ENCODE measurements at regions not wholly inside any gene's neighbourhood (a gene's known extent, or its start where the extent isn't known, plus 50 kb on each side); places are given as distances from the start of the nearest gene placed in this dataset.

- ATAC-seq: no peak
- ChIA-PET CTCF (no interaction called here), SMC1A (ENCODE audit: uncharacterized antibody, unreplicated experiment) (interaction anchor here (0.5 kb wide), 1 partner anchor 10 kb away, joined by 3 read pairs; no protein-coding TSS in a partner anchor), RAD21 (ENCODE audit: unreplicated experiment) (no interaction called here), POLR2A (no interaction called here)
- peaks cover 0 to 2% of the 10 kb centered on the region in 2 experiments; a peak in 1 of 4 replicates for H3K27me3 ChIP-seq (replicated peaks in 1 of 2; ENCODE audit: control insufficient read depth in 2 of 2, insufficient read depth in 2 of 2, low read length in 1 of 2)
- BruUV-seq (replicated peaks): no TSS peak
- FAIRE-seq: no peak
- intact Hi-C loops (cut with micrococcal nuclease; ENCODE audit: unreplicated experiment) (no loop called here), in situ Hi-C loops (cut with MboI) (no loop called here)
- no peaks in the 10 kb centered on the region for H3K79me2 ChIP-seq (ENCODE audit: control insufficient read depth, insufficient read depth, low read length)
- DNase-seq (ENCODE audit: low read depth, low spot score): no peak
- no peak overlapping the region for H3K27ac ChIP-seq (ENCODE audit: control insufficient read depth, insufficient read depth)
- H3K9me3 ChIP-seq (replicated peaks; ENCODE audit: control insufficient read depth, insufficient read depth, low read length): no peaks in the 10 kb centered on the region
- H3K36me3 ChIP-seq (ENCODE audit: control insufficient read depth in 2 of 2, insufficient read depth in 2 of 2, low read length in 1 of 2): no peaks in the 10 kb centered on the region
- no peak overlapping the region for H3K4me3 ChIP-seq
- 17% methylated on average over 1 of the region's 1 CpG for WGBS (ENCODE audit: insufficient coverage, insufficient replicate concordance, low lambda C conversion rate, missing lambda C conversion rate)
- no peak overlapping the region for H3K9ac ChIP-seq (ENCODE audit: control insufficient read depth, insufficient read depth, low read length)
- TF ChIP-seq ZBTB11 (CRISPR knock-in tag; IDR thresholded peaks at IDR 0.05): no peak
- TF ChIP-seq HDGF (IDR thresholded peaks at IDR 0.05): no peak
- no peak for TF ChIP-seq ZNF207 (IDR thresholded peaks at IDR 0.05; ENCODE audit: borderline replicate concordance)
- no peak for TF ChIP-seq STAT3 (IDR thresholded peaks at IDR 0.05; ENCODE audit: low read depth, low read length)
- TF ChIP-seq YBX1 (IDR thresholded peaks at IDR 0.05): no peak
- no peak for TF ChIP-seq NFYB (IDR thresholded peaks at IDR 0.05; ENCODE audit: insufficient read depth, low read depth, low read length)
- no peak for TF ChIP-seq FOS (IDR thresholded peaks at IDR 0.05; ENCODE audit: borderline replicate concordance, extremely low read depth, insufficient read length)
- no peak for TF ChIP-seq CBX3 (IDR thresholded peaks at IDR 0.05; ENCODE audit: borderline replicate concordance, low read depth)
- no peak for TF ChIP-seq PAX8 (IDR thresholded peaks at IDR 0.05)
- no peak for TF ChIP-seq ETV6 (conservative IDR thresholded peaks at IDR 0.05 in 1 of 2, IDR thresholded peaks at IDR 0.05 in 1 of 2; ENCODE audit: borderline replicate concordance in 1 of 2, low read depth in 1 of 2)
- TF ChIP-seq, protein P1, sequence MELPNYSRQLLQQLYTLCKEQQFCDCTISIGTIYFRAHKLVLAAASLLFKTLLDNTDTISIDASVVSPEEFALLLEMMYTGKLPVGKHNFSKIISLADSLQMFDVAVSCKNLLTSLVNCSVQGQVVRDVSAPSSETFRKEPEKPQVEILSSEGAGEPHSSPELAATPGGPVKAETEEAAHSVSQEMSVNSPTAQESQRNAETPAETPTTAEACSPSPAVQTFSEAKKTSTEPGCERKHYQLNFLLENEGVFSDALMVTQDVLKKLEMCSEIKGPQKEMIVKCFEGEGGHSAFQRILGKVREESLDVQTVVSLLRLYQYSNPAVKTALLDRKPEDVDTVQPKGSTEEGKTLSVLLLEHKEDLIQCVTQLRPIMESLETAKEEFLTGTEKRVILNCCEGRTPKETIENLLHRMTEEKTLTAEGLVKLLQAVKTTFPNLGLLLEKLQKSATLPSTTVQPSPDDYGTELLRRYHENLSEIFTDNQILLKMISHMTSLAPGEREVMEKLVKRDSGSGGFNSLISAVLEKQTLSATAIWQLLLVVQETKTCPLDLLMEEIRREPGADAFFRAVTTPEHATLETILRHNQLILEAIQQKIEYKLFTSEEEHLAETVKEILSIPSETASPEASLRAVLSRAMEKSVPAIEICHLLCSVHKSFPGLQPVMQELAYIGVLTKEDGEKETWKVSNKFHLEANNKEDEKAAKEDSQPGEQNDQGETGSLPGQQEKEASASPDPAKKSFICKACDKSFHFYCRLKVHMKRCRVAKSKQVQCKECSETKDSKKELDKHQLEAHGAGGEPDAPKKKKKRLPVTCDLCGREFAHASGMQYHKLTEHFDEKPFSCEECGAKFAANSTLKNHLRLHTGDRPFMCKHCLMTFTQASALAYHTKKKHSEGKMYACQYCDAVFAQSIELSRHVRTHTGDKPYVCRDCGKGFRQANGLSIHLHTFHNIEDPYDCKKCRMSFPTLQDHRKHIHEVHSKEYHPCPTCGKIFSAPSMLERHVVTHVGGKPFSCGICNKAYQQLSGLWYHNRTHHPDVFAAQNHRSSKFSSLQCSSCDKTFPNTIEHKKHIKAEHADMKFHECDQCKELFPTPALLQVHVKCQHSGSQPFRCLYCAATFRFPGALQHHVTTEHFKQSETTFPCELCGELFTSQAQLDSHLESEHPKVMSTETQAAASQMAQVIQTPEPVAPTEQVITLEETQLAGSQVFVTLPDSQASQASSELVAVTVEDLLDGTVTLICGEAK (IDR thresholded peaks at IDR 0.05; ENCODE audit: borderline replicate concordance): no peak
- H3K4me2 ChIP-seq (ENCODE audit: control insufficient read depth, insufficient read depth): no peak overlapping the region
- no peaks in the 10 kb centered on the region for H4K20me1 ChIP-seq (ENCODE audit: control insufficient read depth, insufficient read depth)
- no peak overlapping the region for H2AFZ ChIP-seq (ENCODE audit: control insufficient read depth, low read depth, low read length)
- no peaks in the 10 kb centered on the region for H3K4me1 ChIP-seq (ENCODE audit: control insufficient read depth, insufficient read depth, low read length)
Measured at GRCh38 chr1:227459977-227460376, 103.4 kb upstream of the ZNF678 start.

Measured in GM12878 (cell line).